Left lung (tissue), 4 donors: ENCODE measurements at regions not wholly inside any gene's neighbourhood (a gene's known extent, or its start where the extent isn't known, plus 50 kb on each side); places are given as distances from the start of the nearest gene placed in this dataset.
A peak's percentile ranks its signal among the peaks of the same experiment; 100 is the strongest.
"Not testable (repeated sequence)": the region's sequence is repeated elsewhere in the genome, so short reads cannot be mapped to it uniquely, and the experiment has no call there.

Experiments used
- ATAC-seq: fragments of 200-7000 bp; cut with Tn5 transposase; one replicate; pipeline ENCODE4 v1.9.1; 2020; ENCODE audit warnings: moderate library complexity
- DNase-seq, 4 donors: peaks; one replicate each; pipeline ENCODE4 v3.0.0-alpha.2; 2013 to 2020
- H3K27ac ChIP-seq, 2 donors: fragments of 200-600 bp; sonication (generic) in 1 of 2; one replicate each; pipeline versions ENCODE4 v1.5.0 to v1.8.0; 2020 to 2021
- H3K27me3 ChIP-seq, 2 donors: fragments of 200-600 bp; sonication (generic) in 1 of 2; one replicate each; pipeline versions ENCODE4 v1.5.0 to v1.8.0; 2020 to 2021
- H3K36me3 ChIP-seq, 2 donors: fragments of 200-600 bp; sonication (generic) in 1 of 2; one replicate each; pipeline versions ENCODE4 v1.5.0 to v1.8.0; 2020 to 2021
- H3K4me1 ChIP-seq, 2 donors: fragments of 200-600 bp; one replicate each; pipeline ENCODE4 v1.8.0; 2021
- H3K4me3 ChIP-seq, 2 donors: fragments of 200-600 bp; sonication (generic) in 1 of 2; one replicate each; pipeline versions ENCODE4 v1.5.0 to v1.8.0; 2020 to 2021; ENCODE audit warnings: mild to moderate bottlenecking in 1 of 2
- H3K9me3 ChIP-seq, 2 donors: fragments of 200-600 bp; sonication (generic) in 1 of 2; one replicate each; pipeline versions ENCODE4 v1.5.0 to v1.8.0; 2020 to 2021
- intact Hi-C, 2 donors: fragments of 100-400 bp; cut with DNase I; formaldehyde crosslinking; loops; one replicate each; pipeline versions ENCODE4 v1.11.2 to v1.14.2; 2022
- TF ChIP-seq, protein P1 (sequence below), 2 donors: fragments of 200-600 bp; sonication (generic) in 1 of 2; IDR thresholded peaks; one replicate each; pipeline versions ENCODE4 v1.5.0 to v1.8.0; 2021; ENCODE audit warnings: antibody characterized with exemption in 2 of 2
- donor health status: DM: no; HTN: yes; CAD: no.
- donor health status: DM: no; HTN: no; CAD: no.

DNA sequence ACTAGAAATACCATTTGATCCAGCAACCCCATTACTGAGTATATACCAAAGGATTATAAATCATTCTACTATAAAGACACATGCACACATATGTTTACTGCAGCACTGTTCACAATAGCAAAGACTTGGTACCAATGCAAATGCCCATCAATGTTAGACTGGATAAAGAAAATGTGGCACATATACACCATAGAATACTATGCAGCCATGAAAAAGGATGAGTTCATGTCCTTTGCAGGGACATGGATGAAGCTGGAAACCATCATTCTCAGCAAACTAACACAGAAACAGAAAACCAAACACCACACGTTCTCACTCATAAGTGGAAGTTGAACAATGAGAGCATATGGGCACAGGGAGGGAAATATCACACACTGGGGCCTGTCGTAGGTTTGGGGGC is 106.0 kb downstream of the SPATA18 start:
- H3K4me1 ChIP-seq, H3K27me3 ChIP-seq, DNase-seq, H3K4me3 ChIP-seq, H3K36me3 ChIP-seq, H3K27ac ChIP-seq, H3K9me3 ChIP-seq, ATAC-seq, intact Hi-C loops: not testable (repeated sequence)

DNA sequence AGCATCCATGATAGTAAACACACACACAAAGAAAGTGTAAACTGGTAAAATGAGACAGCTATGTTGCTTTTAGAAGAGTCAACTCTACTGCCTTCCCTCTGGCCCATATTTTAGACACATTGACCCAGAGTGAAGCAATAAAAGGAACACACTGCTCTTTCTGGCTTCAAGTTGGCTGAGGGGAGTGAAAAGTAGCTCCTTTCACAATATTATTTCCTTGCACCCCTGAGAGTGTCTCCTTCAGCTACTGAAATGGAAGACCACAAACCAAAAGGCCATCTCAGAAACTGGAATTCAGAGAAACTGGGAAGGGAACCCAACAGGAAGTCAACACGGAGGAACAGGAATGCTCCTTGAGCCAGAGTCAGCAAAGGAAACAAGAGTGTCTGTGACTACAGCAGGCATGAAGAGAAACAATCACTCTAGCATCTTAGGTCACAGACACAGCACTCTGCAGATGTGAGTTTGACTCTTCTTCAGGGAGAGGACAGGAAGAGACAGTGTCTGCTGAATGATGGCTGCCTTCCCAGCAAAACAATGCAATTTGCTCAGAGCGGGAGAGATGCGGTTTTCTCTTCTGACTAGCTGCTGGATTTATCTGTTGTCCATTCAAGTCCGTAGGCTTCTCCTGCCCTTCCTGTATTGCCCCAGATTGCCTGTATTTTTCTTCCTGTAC is 106.7 kb downstream of the SPATA18 start:
- intact Hi-C loops, result no loop called here
- Histone ChIP-seq H3K4me3 (no peak overlapping the region), H3K27me3 (no peaks in the 10 kb centered on the region), H3K4me1 (no peaks in the 10 kb centered on the region), H3K36me3 (no peaks in the 10 kb centered on the region), H3K9me3 (peaks cover 0 to 2% of the 10 kb centered on the region in 2 donors), H3K27ac (no peak overlapping the region)
- TF ChIP-seq, protein P1, sequence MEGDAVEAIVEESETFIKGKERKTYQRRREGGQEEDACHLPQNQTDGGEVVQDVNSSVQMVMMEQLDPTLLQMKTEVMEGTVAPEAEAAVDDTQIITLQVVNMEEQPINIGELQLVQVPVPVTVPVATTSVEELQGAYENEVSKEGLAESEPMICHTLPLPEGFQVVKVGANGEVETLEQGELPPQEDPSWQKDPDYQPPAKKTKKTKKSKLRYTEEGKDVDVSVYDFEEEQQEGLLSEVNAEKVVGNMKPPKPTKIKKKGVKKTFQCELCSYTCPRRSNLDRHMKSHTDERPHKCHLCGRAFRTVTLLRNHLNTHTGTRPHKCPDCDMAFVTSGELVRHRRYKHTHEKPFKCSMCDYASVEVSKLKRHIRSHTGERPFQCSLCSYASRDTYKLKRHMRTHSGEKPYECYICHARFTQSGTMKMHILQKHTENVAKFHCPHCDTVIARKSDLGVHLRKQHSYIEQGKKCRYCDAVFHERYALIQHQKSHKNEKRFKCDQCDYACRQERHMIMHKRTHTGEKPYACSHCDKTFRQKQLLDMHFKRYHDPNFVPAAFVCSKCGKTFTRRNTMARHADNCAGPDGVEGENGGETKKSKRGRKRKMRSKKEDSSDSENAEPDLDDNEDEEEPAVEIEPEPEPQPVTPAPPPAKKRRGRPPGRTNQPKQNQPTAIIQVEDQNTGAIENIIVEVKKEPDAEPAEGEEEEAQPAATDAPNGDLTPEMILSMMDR (IDR thresholded peaks at IDR 0.05), result no peak
- DNase-seq (no peak), ATAC-seq (no peak)

DNA sequence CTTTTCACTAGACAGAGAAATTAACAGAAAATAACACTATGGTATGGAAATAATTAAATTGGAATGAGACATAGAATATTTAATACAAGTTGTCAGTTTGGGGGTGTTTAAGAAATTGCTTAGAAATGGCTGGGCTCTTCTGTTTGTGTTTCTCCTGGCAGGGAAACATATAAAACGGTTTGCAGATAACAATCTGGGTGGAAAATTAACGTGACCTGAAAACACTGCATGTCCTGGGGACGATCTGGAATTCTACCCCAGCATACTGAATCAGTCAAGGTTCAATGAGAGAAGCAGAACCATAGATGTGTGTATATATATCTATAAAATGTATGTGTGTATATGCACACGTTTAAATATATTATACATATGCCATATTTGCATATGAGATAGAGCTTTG is 109.8 kb downstream of the SPATA18 start:
- ATAC-seq (no peak), DNase-seq (no peak)
- Histone ChIP-seq H3K4me1 (no peaks in the 10 kb centered on the region), H3K27ac (no peak overlapping the region), H3K9me3 (peaks cover 0 to 2% of the 10 kb centered on the region in 2 donors), H3K27me3 (no peaks in the 10 kb centered on the region), H3K4me3 (no peak overlapping the region), H3K36me3 (no peaks in the 10 kb centered on the region)
- TF ChIP-seq, protein P1 (IDR thresholded peaks at IDR 0.05), result no peak
- intact Hi-C loops, result no loop called here

DNA sequence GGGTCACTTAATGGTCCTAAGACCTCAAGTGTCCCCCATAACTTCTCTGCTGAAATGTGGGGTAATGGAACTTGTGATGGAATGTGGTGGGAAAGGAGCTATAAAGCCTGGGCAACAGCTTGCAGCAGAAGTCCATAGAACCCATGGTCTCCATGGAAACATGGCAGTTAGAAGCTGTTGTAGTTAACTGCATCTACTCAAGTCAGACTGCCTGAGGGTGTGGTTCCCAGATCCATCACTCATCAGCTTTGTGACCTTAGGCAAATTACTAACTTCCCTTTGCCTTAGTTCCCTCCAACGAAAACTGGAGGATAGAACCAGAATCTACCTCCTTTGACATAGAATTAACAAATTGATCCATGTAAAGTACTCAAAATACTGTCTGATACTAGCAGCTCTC is 113.0 kb downstream of the SPATA18 start:
- ATAC-seq (no peak), DNase-seq (no peak)
- intact Hi-C loops, result no loop called here
- no peaks in the 10 kb centered on the region for H3K27me3 ChIP-seq
- H3K4me3 ChIP-seq, result no peak overlapping the region
- H3K9me3 ChIP-seq, result peaks cover 0 to 3% of the 10 kb centered on the region in 2 donors
- TF ChIP-seq, protein P1 (IDR thresholded peaks at IDR 0.05), result no peak
- H3K36me3 ChIP-seq, result no peaks in the 10 kb centered on the region
- H3K4me1 ChIP-seq, result no peaks in the 10 kb centered on the region
- no peak overlapping the region for H3K27ac ChIP-seq

DNA sequence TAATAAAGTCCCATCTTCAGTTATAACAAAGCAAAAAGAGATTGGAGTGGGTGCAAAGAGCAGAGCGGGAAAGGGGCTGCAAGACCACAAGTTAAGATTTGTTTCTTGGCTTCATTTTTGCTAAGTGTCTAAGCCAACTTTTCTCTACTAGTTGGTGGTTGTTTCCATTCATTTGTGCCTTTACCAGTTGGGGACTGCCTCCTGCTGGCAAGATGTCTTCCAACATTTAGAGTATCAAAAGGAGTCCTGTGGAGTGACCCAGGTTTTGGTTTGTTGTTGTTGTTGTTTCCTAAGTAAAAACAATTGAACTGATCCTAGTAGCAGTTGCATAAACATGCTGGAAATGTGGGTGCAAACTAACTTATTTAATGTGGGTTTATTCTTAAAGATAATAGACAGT is 121.1 kb downstream of the SPATA18 start:
- H3K27ac ChIP-seq, result no peak overlapping the region
- no peak overlapping the region for H3K4me3 ChIP-seq
- no peaks in the 10 kb centered on the region for H3K4me1 ChIP-seq
- no peaks in the 10 kb centered on the region for H3K9me3 ChIP-seq
- H3K36me3 ChIP-seq, result no peaks in the 10 kb centered on the region
- TF ChIP-seq, protein P1 (IDR thresholded peaks at IDR 0.05), result no peak
- DNase-seq (no peak), ATAC-seq (no peak)
- H3K27me3 ChIP-seq, result no peaks in the 10 kb centered on the region
- intact Hi-C loops, result no loop called here

DNA sequence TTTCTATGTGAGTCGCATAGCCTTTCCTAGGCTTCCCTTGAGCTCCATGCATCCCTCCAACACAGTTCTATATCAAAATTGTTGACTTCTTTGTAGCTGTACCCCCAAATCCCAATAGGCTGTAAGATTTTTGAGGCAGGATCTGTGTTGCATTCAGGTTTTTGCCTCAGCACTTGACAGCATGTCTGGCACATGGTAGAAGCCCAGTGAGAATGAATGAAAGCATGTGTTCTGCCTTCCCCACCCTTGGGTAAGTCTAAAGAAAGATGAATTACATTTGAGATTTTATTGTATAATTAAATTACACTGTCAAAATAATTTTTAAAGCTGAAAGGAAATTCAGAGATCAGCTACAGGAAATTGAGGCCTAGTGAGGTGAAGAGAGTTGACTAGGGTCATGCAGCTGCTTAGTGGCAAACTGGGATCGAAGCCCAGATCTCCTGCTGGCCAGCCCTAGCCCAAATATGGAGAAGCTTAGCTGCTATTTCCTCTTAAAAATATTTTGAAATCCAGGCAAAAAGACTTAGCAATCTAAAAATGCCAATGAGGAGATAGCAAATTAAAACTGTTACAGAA is 122.5 kb downstream of the SPATA18 start:
- no peak overlapping the region for H3K27ac ChIP-seq
- H3K36me3 ChIP-seq, result no peaks in the 10 kb centered on the region
- no peaks in the 10 kb centered on the region for H3K4me1 ChIP-seq
- H3K4me3 ChIP-seq, result no peak overlapping the region
- ATAC-seq (peak; percentile 62), DNase-seq (peak in 3 of 4 donors; percentile 39 to 79 (median 61))
- intact Hi-C loops, result no loop called here
- H3K9me3 ChIP-seq, result no peaks in the 10 kb centered on the region
- TF ChIP-seq, protein P1 (IDR thresholded peaks at IDR 0.05), result no peak
- H3K27me3 ChIP-seq, result no peaks in the 10 kb centered on the region
